ENCODE measurements at regions not wholly inside any gene's neighbourhood (a gene's known extent, or its start where the extent isn't known, plus 50 kb on each side); places are given as distances from the start of the nearest gene placed in this dataset.
"Not testable (repeated sequence)": the region's sequence is repeated elsewhere in the genome, so short reads cannot be mapped to it uniquely, and the experiment has no call there.

DNA sequence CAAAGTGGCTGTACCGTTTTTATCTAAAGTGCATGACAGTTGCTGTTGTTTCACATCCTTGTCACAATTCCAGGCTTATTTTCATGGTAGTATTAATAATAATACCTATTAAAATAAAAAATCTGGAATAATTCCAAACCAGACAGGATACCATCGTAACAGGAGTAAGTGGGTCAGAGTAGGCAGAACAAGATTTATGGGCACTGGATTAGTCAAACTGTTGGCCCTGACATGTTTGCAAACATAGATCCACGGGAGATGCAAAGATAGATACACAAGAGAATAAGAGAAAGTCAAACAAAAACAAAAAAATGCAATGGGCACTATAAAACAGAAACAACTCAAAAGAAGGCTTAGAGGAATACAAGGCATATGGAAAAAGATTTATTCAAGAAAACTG is 449.5 kb upstream of the HS3ST1 start:
- no peak for DNase-seq (ENCODE audit: low read depth, low spot score)

DNA sequence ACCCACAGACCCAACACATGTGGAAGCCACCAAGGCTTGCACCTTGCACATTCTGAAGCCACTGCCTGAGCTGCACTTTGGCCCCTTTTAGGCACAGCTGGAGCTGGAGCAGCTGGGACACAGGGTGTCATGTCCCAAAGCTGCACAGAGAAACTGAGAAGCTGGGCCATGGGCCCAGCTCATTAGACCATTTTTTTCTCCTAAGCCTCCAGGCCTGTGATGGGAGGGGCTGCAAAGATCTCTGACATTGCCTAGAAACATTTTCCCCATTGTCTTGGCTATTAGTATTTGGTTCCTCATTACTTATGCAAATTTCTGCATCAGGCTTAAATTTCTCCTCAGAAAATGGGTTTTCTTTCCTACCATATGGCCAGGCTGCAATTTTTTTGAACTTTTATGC is 447.4 kb upstream of the HS3ST1 start:
- DNase-seq (ENCODE audit: low read depth, low spot score), result no peak

DNA sequence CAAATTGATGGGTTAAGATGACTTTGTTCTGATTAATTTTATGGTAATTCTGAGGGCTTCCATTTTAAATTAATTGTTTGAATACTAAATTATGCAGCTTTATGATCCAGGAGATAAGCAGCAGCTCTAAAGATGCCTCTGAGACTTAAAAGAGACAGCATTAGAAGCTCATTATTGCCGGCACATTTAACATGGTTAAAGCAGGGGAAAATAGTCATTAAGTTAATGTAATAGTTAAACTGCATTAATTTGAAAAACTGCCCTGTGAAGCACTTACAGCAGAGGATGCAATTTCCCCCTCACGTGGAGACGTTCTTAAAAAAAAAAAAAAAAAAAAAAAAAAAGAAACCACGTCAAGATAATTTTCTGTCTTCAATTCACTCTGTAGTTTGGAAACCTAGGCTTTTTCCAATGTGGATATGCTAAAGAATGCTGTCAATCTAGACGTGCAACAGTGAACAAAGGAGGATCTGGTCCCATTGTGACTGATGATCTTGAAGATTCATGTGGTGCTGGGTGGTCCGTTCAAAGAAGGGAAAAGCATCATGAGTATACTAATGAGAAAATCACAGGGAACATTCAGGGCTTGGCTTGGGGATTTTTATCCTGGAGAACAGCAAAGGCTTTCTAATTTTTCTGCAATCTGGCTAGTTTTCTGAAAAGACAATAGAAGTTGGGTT is 440.6 kb upstream of the HS3ST1 start:
- no peak for DNase-seq (ENCODE audit: low read depth, low spot score)

DNA sequence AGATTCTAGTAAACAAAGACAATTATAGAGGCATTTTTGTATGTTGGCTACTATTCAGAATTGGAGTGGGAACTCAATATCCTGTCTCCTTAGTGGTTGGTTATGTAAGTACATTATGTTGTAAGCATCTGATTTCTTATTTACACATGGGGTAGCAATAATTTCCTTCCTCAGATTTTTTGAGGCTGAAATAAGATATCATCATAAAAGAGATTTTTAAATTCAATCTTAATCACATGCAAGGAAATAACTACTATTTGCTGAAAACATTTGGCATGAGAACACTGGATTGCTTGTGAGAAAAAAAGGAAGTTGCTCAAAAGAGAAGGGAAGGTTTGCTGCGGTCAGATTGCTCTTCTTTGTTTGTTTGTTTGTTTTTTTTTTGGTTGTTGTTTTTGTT is 437.7 kb upstream of the HS3ST1 start:
- DNase-seq (ENCODE audit: low read depth, low spot score), result no peak

DNA sequence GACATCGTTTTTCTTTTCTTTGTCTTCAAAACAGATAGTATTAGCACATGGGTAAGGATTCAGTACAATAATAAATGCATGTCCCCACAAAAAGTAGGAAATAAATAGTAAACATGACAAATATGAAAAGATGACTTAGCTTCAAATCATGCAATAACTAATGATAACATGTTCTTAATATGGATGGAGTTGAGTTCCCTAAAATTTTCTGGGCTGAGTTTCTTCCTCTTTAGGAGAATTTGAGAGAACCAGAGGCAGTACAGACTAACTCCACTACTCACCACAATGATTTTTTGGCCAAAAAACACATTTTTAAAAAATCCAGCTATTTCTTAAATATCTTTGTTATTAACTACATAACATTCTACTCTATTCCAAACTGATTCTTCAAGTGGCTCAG is 432.3 kb upstream of the HS3ST1 start:
- DNase-seq (ENCODE audit: low read depth, low spot score), result no peak

DNA sequence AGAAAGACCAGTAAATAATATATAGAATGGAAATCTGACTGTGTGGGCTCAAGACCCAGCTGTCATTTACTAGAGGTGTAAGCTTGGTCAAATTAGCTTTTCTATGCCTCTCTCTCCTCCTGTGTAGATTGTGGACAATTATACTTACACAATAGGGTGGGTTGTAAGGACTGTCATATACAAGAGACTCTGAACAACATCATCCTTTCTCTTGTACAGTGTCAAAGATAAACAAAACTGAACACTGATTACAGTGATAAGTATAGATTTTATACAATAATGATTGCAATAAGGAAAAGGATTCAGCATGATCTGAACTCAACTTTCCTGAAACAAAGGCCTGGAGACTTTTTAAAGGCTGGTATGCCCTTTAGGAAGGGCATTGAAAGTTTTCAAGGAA is 429.2 kb upstream of the HS3ST1 start:
- DNase-seq (ENCODE audit: low read depth, low spot score), result no peak

DNA sequence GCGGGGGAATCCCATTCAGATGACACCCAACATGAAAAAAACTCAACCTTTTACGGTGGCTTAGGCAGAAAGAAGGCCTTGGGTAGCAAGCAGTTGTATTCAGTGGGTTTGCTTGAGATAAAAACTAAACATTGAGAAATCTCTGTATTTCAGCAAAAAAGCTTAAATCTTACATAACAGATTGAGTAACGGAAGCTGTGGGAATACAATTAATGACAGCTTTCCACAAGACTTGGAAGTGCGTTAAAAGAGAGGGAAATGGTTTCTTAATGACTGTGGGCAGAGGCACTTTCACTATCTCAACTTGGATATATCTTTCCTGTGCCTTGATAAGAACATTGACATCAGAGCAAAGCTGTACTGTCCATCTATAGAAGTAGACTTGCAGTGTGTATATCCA is 418.5 kb upstream of the HS3ST1 start:
- no peak for DNase-seq (ENCODE audit: low read depth, low spot score)

DNA sequence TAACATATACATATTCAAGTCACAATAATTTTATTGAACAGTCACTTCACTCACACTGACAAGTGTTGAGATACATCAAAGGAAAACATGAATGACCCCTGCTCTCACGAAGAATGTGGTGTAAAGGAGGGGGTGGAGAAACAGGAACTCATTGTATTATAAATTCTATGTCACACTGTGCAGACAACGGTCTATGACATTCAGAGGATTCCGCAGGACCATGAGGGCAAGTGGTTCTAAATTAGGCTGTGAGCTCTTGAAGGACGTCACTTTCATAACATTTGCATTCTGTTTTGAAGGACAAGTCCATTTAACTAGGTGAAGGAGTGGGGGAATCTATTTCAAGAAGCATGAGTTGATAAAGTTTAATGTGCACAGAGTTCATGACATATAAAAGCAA is 415.2 kb upstream of the HS3ST1 start:
- no peak for DNase-seq (ENCODE audit: low read depth, low spot score)

DNA sequence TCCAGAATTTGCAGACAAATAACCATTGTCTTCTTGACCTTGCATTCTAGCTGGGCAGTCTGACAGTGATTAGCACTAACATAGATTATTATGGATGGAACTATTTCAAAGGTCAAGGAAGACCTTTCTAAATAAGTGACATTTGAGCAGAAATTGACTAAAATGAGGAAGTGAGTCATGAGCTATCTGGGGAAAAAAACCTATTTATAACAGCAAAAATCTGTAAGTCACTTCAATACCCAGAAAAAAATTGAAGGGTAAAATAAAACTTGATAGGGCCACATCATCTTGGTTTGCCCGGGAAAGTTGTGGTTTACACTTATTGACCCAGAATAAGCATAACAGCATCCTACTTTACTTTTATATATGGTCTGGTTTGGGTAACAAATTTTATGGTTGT is 414.6 kb upstream of the HS3ST1 start:
- no peak for DNase-seq (ENCODE audit: low read depth, low spot score)

DNA sequence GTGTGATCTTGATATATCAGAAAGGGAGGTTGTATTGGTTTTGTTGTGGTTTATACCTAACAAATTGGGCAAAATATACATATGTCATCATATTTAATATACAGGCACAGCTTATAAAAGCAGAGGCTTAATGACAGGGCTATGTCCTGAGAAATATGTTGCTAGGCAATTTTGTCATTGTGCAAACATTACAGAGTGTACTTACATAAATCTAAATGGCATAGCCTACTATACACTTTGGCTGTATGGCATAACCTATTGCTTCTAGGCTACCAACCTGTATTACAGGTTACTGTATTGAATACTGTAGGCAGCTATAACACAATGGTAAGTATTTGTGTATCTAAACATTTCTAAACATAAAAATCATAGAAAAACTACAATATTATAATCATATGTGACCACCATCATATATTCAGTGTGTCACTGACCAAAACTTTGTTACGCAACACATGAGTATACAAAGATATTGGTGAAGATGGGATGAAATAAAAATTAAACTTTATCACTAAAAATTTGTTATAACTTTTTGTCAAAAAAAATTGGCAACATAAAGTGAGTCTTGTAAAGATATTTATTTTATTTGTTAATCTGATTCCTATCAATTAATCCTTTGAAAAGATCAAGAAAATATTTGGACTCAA is 414.0 kb upstream of the HS3ST1 start:
- DNase-seq (ENCODE audit: low read depth, low spot score), result no peak

DNA sequence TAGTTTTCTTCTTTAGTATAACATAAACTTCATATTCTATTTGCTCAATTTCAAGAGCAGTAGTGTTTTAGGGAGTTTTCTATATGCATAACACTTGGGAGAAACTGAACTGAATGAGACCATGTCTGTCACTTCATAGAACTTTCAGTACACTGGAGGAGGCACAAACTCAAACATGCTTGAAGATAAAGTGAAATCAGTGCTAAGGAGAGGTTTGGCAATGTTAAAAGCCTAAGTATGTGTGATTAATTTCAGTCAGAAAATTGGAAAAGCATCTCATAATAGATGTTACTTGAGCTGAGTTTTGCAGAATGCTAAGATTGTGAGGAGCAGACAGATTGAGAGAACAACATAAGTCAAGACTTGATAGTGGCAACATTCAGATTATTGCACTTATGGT is 411.2 kb upstream of the HS3ST1 start:
- no peak for DNase-seq (ENCODE audit: low read depth, low spot score)

DNA sequence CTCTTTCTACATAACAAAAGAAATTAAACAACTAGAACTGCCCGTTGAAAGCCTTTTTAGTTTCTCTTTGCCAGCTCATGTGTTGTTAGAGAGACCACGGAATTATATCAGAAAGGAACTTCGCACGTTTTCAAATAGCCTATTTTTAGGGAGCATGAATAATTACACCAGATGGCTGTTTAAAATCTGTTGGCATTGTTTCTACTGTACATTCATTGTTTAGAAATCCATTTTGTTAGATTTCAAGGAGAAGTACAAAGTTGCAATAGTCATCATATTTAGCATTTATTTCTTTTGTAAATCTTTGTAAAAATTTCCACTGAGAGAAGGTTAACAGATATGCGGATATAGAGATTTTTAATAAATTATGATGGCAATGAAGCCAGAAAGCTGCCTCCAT is 403.0 kb upstream of the HS3ST1 start:
- DNase-seq (ENCODE audit: low read depth, low spot score), result no peak

DNA sequence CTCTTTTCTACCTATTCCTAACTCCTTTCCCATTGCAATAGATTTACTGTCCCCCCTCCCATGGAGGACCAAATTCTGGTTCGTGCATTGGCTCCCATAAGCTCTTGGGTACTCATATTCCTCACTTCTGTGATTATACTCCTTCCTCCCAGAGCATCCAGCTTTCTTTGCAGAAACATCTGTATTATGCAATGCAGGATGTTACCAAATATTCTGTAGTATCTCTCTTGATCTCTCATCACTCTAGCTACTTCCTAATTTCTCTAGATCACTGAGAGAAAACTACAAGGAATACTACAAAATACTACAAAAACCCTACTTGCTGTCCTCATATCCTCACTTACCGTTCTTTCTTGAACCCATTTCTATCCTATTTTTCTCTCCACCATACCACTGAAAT is 395.9 kb upstream of the HS3ST1 start:
- no peak for DNase-seq (ENCODE audit: low read depth, low spot score)

DNA sequence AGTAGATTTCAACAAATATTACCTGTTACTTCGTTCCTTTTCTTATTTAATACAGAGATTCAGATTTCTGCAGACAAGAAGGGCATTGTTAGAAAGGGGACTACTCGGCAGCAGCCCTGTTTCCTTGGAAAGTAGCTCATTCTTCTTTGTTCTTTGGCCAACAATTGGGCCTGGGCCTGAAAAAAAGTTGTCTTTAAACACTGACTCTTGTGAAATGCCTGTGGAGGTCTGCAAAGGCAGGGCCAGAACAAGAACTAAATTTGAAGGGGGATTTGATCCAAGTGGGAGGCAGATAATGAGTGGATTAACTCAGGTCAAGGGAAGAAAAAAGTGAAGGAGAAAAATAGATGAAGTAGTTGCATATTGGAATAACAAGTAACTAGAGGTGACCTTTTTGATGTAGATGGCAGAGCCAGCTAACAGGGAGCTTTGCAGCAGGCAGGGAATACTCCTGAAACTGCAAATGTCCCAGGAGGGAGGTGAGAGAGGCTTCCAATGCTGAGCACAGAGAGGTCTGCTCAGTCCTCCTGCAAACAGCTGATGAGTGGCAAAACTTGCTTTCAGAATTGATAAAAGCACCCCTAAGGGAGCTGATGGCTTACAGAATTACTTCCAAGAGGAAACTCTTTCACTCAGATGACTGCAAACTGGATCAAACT is 393.2 kb upstream of the HS3ST1 start:
- no peak for DNase-seq (ENCODE audit: low read depth, low spot score)

DNA sequence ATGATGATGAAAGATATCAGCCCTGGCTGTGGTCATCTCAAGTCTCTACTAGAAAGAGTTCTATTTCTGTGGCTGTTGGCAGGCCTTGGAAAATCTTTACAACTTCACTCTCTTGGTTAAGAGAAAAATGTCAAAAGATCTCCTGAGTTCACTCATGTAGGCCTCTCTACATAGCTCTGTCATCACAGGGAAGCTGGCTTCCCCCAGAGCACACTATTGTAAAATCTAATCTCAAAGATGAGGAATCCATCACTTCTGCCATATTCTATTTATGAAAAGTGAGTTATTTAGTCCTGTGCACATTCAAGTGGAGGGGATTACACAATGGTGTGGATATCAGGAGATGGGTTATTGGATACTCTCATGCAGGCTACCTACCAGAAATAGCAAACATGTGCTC is 388.4 kb upstream of the HS3ST1 start:
- no peak for DNase-seq (ENCODE audit: low read depth, low spot score)

DNA sequence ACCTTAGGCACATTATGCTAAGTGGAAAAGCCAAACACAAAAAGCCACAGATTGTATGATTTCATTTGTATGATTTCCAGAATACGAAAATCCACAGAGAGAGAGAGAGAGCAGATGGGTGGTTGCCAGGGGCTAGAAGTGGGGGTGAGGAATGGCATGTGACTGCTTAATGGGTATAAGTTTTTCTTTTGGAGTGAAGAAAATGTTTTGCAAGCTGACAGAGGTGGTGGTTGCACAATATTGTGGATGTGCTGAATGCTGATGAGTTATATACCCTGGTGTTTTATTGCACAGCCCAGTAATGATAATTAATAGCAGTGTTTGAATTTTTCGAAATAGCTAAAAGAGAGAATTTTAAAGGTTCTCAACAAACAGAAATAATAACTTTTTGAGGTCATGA is 386.1 kb upstream of the HS3ST1 start:
- DNase-seq (ENCODE audit: low read depth, low spot score), result no peak

DNA sequence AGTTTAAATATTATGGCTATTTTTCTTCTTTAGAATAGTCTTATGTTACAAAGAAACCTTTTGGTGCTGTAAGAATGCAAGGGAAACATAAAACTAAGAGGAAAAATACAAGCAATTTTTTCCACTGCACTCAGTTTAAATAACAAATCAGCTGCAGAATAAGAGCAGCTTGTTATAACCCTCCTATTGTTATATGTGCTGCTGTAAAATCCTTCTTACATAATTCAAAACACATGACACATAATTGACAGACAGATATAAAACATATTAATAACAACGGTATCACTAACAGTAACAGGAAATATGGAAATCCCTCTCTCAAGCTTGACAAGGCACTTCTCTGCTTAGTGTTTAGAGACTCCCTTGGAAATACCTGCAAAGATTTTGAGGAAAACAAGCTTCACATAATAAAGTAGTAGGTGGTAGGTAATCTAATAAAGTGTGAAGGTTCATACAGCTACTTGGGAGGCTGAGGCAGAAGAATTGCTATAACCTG is 385.3 kb upstream of the HS3ST1 start:
- DNase-seq (ENCODE audit: low read depth, low spot score), result no peak

DNA sequence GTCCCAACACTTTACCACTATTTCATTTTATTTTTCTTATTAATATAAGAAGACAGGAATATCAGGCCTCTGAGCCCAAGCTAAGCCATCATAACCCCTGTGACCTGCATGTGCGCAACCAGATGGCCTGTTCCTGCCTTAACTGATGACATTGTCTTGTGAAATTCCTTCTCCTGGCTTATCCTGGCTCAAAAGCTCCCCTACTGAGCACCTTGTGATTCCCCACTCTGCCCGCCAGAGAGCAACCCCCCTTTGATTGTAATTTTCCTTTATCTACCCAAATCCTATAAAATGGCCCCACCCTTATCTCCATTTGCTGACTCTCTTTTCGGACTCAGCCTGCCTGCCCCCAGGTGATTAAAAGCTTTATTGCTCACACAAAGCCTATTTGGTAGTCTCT is 382.8 kb upstream of the HS3ST1 start:
- DNase-seq (ENCODE audit: low read depth, low spot score), result not testable (repeated sequence)

DNA sequence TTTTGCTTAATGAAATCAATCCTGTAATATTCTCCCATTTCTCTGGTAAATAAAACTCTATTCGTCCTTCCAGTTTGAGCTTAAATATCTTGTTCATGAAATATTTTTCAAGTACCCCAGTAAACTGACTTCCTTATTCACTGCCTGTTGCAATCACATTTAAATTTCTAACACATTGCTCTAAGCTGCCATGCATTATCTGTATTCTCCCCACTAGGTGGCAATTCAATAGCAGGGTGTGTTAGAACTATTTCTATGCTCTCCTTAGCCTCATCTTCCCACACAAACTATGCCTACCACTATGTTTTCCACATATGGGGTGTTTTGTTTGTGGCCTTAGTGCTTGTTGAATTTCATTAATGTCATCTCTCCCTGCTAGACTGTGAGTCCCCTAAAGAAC is 377.1 kb upstream of the HS3ST1 start:
- peak; percentile 57 for DNase-seq (ENCODE audit: low read depth, low spot score)

DNA sequence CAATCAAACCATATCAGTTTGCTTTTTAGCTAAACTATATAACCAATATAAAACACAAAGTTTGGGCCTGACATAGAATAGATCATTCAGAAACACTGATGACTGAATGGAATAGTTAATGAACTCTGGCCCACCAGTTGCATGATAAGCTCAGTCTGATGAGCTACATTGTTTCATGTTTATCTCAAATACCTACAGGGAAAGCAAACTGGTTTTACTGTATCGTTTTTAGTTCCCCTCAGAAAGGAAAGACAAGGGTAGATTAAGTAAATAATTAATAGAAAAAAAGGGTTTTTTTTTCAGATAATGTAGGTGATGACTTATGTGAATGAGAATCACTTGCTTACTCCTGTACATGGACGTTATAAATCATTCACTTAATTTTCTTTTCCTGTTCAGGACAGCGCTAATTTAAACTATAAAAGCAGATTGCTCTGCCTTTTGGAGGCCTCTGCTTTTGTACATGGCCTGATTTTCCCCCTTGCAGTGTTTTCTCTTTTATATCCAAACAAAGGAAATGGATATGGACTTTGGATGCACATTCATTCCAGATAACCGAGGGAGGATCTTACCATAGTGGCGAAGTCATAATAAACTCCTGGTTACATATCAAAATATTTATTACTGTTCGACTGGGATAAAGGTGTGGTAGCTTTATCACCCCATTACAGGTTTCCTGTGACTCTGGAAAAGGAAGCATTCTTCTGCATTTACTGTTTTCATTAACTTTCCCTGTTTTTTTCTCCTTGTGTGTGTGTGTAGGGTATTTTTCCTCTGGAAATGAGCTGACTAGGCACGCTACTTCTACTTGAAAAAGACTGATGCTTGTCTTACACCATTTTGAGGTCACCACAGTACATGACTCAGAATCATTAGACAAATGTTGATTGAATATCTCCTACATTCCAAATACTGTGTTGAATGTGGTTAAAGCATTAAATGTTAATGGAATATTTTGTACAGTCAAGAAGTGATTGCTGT is 373.1 kb upstream of the HS3ST1 start:
- DNase-seq (ENCODE audit: low read depth, low spot score), result peak; percentile 90

DNA sequence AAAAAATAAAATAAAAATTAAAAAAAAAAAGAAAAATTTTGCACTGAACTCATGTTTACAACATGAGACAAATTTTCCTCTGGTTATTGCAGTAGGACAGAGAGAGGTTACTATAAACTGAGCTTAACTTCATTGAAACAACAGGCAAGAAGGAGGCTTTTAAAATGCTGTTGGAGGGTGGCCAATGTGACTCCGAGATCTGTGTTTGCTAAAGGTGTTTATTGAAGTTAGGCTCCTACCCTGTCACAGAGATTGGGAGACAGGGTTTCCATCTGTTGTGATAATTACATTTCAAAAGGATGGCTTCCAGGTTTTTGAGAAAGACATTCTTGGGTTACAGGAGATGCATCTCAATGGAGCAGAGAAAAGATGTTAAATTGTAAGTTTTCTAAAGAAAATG is 370.5 kb upstream of the HS3ST1 start:
- no peak for DNase-seq (ENCODE audit: low read depth, low spot score)

DNA sequence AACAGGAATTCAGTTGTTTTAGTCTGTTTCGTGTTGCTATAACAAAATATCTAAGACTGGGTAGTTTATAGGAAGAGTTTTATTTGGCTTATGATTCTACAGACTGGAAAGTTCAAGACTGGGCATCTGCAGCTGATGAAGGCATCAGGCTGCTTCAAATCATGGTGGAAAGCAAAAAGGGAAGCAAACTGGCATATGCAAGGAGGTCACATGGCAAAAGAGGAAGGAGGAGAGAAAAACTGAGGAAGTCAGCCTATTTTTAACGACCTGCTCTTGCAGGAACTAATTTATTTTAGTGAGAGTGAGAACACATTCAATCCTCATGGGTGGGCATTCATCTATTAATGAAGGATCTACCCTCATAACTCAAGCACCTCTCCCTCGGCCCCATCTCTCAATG is 363.1 kb upstream of the HS3ST1 start:
- DNase-seq (ENCODE audit: low read depth, low spot score), result no peak
